Astrocyte of the cerebellum (primary cell): ENCODE measurements at regions not wholly inside any gene's neighbourhood (a gene's known extent, or its start where the extent isn't known, plus 50 kb on each side); places are given as distances from the start of the nearest gene placed in this dataset.

Experiments
- DNase-seq: peaks from one replicate; pipeline ENCODE4 v3.0.0-alpha.2; 2011; ENCODE audit warnings: low read depth
- H3K4me3 ChIP-seq: 2 replicates; pipeline ENCODE4 v1.5.1; 2011; ENCODE audit warnings: mild to moderate bottlenecking, low read depth, low read length, moderate library complexity
- in situ Hi-C: cut with HindIII; loops from 2 replicates; pipeline ENCODE4 v1.10.0; 2017; ENCODE audit warnings: low sequenced_read_pairs
- TF ChIP-seq, protein P1 (sequence below): IDR thresholded peaks from 2 replicates; pipeline ENCODE4 v1.5.1; 2012; ENCODE audit warnings: low read length, low read depth, moderate library complexity, mild to moderate bottlenecking; ENCODE audit errors: missing control alignments

DNA sequence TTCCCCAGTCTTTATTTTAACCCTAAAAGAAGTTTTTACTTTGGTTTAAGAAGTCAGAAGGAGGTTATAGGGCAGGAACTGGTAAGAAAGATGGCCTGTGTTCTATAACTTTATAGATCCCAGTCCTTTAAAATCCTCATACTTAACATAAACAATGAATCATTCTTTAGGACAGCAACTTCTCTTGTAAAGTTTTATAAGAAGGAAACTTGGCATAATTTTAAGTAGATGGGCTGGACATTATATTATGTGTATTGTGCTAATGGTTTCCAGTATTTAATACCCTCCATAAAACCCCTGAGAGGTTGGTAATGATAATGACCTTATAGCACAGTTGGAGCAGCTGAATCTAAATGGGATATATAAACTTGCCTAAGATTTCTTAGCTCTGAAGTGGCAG, 247.2 kb downstream of the FAM170A start:
- in situ Hi-C loops: no loop called here

DNA sequence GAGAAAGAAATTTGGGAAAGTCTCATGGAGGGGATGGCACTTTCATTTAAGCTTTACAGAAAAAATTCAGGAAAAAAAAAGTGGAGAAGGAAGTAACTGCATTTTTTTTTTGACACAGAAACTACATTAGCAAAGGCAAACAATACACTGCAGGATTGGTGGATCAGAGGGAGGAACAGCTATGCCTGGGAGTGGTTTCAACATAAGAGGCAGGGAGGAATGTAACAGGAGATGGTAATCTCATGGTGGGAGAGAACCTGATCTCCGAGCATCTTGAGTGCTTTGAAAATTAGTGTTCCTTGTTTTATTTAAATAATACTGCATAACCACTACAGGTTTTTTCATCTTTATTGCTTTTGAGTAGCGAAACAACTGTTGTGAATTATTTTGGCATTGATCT, 249.4 kb downstream of the FAM170A start:
- TF ChIP-seq, protein P1, sequence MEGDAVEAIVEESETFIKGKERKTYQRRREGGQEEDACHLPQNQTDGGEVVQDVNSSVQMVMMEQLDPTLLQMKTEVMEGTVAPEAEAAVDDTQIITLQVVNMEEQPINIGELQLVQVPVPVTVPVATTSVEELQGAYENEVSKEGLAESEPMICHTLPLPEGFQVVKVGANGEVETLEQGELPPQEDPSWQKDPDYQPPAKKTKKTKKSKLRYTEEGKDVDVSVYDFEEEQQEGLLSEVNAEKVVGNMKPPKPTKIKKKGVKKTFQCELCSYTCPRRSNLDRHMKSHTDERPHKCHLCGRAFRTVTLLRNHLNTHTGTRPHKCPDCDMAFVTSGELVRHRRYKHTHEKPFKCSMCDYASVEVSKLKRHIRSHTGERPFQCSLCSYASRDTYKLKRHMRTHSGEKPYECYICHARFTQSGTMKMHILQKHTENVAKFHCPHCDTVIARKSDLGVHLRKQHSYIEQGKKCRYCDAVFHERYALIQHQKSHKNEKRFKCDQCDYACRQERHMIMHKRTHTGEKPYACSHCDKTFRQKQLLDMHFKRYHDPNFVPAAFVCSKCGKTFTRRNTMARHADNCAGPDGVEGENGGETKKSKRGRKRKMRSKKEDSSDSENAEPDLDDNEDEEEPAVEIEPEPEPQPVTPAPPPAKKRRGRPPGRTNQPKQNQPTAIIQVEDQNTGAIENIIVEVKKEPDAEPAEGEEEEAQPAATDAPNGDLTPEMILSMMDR: no peak
- H3K4me3 ChIP-seq: no peak overlapping the region
- in situ Hi-C loops: no loop called here
- DNase-seq: no peak

More for the DNA sequence above, 247.2 kb downstream of the FAM170A start:
- H3K4me3 ChIP-seq: no peak overlapping the region
- TF ChIP-seq, protein P1: no peak
- no peak for DNase-seq

- TF ChIP-seq, protein P1: no peak
- H3K4me3 ChIP-seq: no peak overlapping the region
- in situ Hi-C loops: no loop called here
- no peak for DNase-seq
These were observed 250.1 kb downstream of the FAM170A start for GRCh38 chr5:119879446-119879845.

DNA sequence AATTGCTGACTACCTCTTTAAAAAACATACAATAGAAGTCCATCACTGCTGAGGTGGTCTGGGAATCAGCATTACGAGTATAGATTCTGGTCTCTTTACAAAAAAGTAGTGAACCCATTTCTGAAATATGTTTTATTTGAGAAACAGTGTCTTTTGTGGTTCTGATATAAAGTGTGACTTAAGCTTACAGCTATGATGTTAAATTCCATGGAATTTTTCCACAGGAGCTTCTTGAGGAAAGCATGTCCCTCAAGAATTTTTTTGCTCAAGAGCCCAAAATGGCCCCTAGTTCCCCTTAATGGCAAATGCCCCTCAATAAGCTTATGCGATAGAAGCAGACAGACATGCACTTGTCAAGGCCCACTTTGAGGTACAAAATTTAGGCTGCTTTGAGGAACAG, 265.7 kb downstream of the FAM170A start:
- TF ChIP-seq, protein P1: no peak
- in situ Hi-C loops: no loop called here

GRCh38 chr5:119896826-119897536, 267.6 kb downstream of the FAM170A start:
- TF ChIP-seq, protein P1: no peak
- H3K4me3 ChIP-seq: no peak overlapping the region
- no peak for DNase-seq
- in situ Hi-C loops: no loop called here

More for the DNA sequence above, 265.7 kb downstream of the FAM170A start:
- DNase-seq: no peak
- H3K4me3 ChIP-seq: no peak overlapping the region

DNA sequence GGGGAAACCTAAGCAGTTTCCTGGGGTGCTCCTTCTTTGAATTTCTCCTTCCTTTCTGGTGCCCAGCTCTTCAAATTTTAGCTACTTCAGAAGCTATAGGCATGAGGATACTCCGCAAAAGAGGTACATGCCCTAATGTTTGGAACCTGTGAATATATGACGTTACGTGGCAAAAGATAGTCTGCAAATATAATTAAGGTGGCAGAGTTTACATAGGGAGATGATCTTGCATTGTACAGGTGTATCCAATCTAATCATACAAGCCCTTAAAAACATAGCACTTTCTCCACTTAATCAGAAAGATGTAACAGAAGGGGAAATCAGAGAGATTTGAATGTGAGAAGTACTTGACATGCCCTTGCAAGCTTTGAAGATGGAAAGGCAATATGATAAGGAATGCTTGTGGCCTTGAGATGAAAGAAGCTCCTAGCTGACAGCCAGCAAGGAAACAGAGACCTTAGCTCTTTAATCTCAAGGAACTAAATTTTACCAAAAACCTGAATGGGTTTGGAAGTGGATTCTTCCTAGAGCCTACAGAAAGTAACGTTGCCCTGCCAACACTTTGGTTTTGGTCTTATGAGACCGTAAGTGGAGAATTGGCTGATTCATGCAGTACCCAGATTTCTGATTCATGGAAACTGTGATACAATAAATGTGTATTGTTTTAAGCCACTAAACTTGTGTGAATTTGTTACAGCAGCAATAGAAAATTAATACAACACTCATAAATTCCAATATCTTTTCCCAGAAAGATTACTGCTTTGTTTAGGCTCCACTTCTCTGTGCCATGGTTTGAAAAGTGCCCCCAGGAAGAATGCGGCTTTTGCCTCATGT, 268.4 kb downstream of the FAM170A start:
- H3K4me3 ChIP-seq: no peak overlapping the region
- in situ Hi-C loops: no loop called here
- TF ChIP-seq, protein P1: no peak
- DNase-seq: no peak
